Fibroblast of lung (primary cell): ENCODE measurements at regions not wholly inside any gene's neighbourhood (a gene's known extent, or its start where the extent isn't known, plus 50 kb on each side); places are given as distances from the start of the nearest gene placed in this dataset.

Experiments used
- DNase-seq, 2 donors: peaks; one replicate each; pipeline versions ENCODE4 v3.0.0 to v3.0.0-alpha.2; 2010; ENCODE audit warnings: low read depth in 2 of 2
- H2AFZ ChIP-seq: 2 replicates; pipeline ENCODE4 v1.5.1; 2012; ENCODE audit warnings: low read length, control low read depth, inconsistent platforms
- H3K27ac ChIP-seq: 2 replicates; pipeline ENCODE4 v1.5.1; 2011; ENCODE audit warnings: low read length, control low read depth; ENCODE audit not compliant: insufficient read depth
- H3K27me3 ChIP-seq: 2 replicates; pipeline ENCODE4 v1.5.1; 2011; ENCODE audit warnings: mild to moderate bottlenecking, low read length; ENCODE audit not compliant: control insufficient read depth, insufficient read depth
- H3K36me3 ChIP-seq: 2 replicates; pipeline ENCODE4 v1.5.1; 2011; ENCODE audit warnings: low read length; ENCODE audit not compliant: control insufficient read depth, insufficient read depth
- H3K4me1 ChIP-seq: 2 replicates; pipeline ENCODE4 v1.5.1; 2011; ENCODE audit warnings: low read length; ENCODE audit not compliant: control insufficient read depth, insufficient read depth; ENCODE audit errors: extremely low read depth
- H3K4me2 ChIP-seq: 2 replicates; pipeline ENCODE4 v1.5.1; 2011; ENCODE audit warnings: low read length, control low read depth; ENCODE audit not compliant: insufficient read depth; ENCODE audit errors: extremely low read depth
- H3K4me3 ChIP-seq, 4 experiments: fragments of 200-600 bp in 1 of 4; sonication (generic) in 1 of 4; replicated peaks in 1 of 4; 2 replicates each; pipeline ENCODE4 v1.5.1; 2011 to 2016; ENCODE audit warnings: low read length in 4 of 4, low read depth in 3 of 4, mild to moderate bottlenecking in 3 of 4, control low read depth in 2 of 4, inconsistent platforms in 1 of 4, mixed read lengths in 1 of 4; ENCODE audit not compliant: insufficient read depth in 1 of 4; ENCODE audit errors: control extremely low read depth in 1 of 4
- H3K79me2 ChIP-seq: 2 replicates; pipeline ENCODE4 v1.5.1; 2012; ENCODE audit warnings: mild to moderate bottlenecking, low read length, inconsistent platforms; ENCODE audit not compliant: control insufficient read depth, insufficient read depth
- H3K9ac ChIP-seq: 2 replicates; pipeline ENCODE4 v1.5.1; 2011; ENCODE audit warnings: mild to moderate bottlenecking, low read length, control low read depth; ENCODE audit not compliant: insufficient read depth
- H3K9me3 ChIP-seq: 2 replicates; pipeline ENCODE4 v1.5.1; 2012; ENCODE audit warnings: low read depth, low read length; ENCODE audit not compliant: control insufficient read depth, insufficient read depth
- H4K20me1 ChIP-seq: 2 replicates; pipeline ENCODE4 v1.5.1; 2011; ENCODE audit warnings: low read length; ENCODE audit not compliant: control insufficient read depth, insufficient read depth; ENCODE audit errors: extremely low read depth
- CTCF ChIP-seq, 2 donors: IDR thresholded peaks in 1 of 2; conservative IDR thresholded peaks in 1 of 2; 1 replicate in 1 of 2; 2 replicates in 1 of 2; pipeline ENCODE4 v1.5.1; 2011 to 2012; ENCODE audit warnings: low read length in 2 of 2, control low read depth in 1 of 2, inconsistent platforms in 1 of 2, low read depth in 1 of 2, mild to moderate bottlenecking in 1 of 2
- EZH2 ChIP-seq: IDR thresholded peaks from 2 replicates; pipeline ENCODE4 v1.5.1; 2012; ENCODE audit warnings: low read length, control low read depth, mild to moderate bottlenecking; ENCODE audit errors: missing control alignments

GRCh38 chr5:165296401-165297130, 1791.1 kb downstream of the MAT2B start:
- H4K20me1 ChIP-seq, result no peaks in the 10 kb centered on the region
- H3K36me3 ChIP-seq, result no peaks in the 10 kb centered on the region
- no peaks in the 10 kb centered on the region for H3K79me2 ChIP-seq
- H3K4me1 ChIP-seq, result no peaks in the 10 kb centered on the region
- no peaks in the 10 kb centered on the region for H3K27me3 ChIP-seq
- no peaks in the 10 kb centered on the region for H3K9me3 ChIP-seq
- H2AFZ ChIP-seq, result no peak overlapping the region
- no peak overlapping the region for H3K4me3 ChIP-seq
- no peak overlapping the region for H3K4me2 ChIP-seq
- no peak overlapping the region for H3K27ac ChIP-seq
- TF ChIP-seq EZH2, result no peak
- TF ChIP-seq CTCF (conservative IDR thresholded peaks at IDR 0.05 in 1 of 2, IDR thresholded peaks at IDR 0.05 in 1 of 2; ENCODE audit: low read depth in 1 of 2, low read length in 2 of 2), result no peak
- H3K9ac ChIP-seq, result no peak overlapping the region
- no peak for DNase-seq

- peak in 1 of 2 donors; percentile 34 for DNase-seq
- Histone ChIP-seq H3K4me3 (no peak overlapping the region), H4K20me1 (no peaks in the 10 kb centered on the region), H3K9ac (no peak overlapping the region), H3K27ac (no peak overlapping the region), H3K79me2 (no peaks in the 10 kb centered on the region), H3K4me1 (no peaks in the 10 kb centered on the region), H3K4me2 (no peak overlapping the region), H3K9me3 (no peaks in the 10 kb centered on the region), H2AFZ (no peak overlapping the region), H3K27me3 (no peaks in the 10 kb centered on the region), H3K36me3 (no peaks in the 10 kb centered on the region)
- TF ChIP-seq CTCF (conservative IDR thresholded peaks at IDR 0.05 in 1 of 2, IDR thresholded peaks at IDR 0.05 in 1 of 2; ENCODE audit: low read depth in 1 of 2, low read length in 2 of 2) (no peak), EZH2 (no peak)
Measured at GRCh38 chr5:165304193-165304827, 1798.9 kb downstream of the MAT2B start.

GRCh38 chr5:165305596-165305995, 1800.2 kb downstream of the MAT2B start:
- Histone ChIP-seq H3K27me3 (no peaks in the 10 kb centered on the region), H3K4me2 (no peak overlapping the region), H4K20me1 (no peaks in the 10 kb centered on the region), H3K79me2 (no peaks in the 10 kb centered on the region), H2AFZ (no peak overlapping the region), H3K4me1 (no peaks in the 10 kb centered on the region), H3K36me3 (no peaks in the 10 kb centered on the region), H3K9me3 (no peaks in the 10 kb centered on the region), H3K4me3 (no peak overlapping the region), H3K9ac (no peak overlapping the region), H3K27ac (no peak overlapping the region)
- no peak for TF ChIP-seq EZH2
- TF ChIP-seq CTCF (conservative IDR thresholded peaks at IDR 0.05 in 1 of 2, IDR thresholded peaks at IDR 0.05 in 1 of 2; ENCODE audit: low read depth in 1 of 2, low read length in 2 of 2), result no peak
- DNase-seq, result peak in 1 of 2 donors; percentile 48
